H1 (cell line): ENCODE measurements at regions not wholly inside any gene's neighbourhood (a gene's known extent, or its start where the extent isn't known, plus 50 kb on each side); places are given as distances from the start of the nearest gene placed in this dataset.

Experiments used
- FOSL1 ChIP-seq: IDR thresholded peaks from 2 replicates; pipeline ENCODE4 v1.6.1; 2011; ENCODE audit warnings: mild to moderate bottlenecking, low read depth, low read length, moderate library complexity; ENCODE audit not compliant: insufficient read depth
- NRF1 ChIP-seq: IDR thresholded peaks from 2 replicates; pipeline ENCODE4 v1.6.1; 2011; ENCODE audit warnings: mild to moderate bottlenecking, low read depth, low read length, improper control_type of control experiment
- SP2 ChIP-seq: IDR thresholded peaks from 2 replicates; pipeline ENCODE4 v1.6.1; 2012; ENCODE audit warnings: mild to moderate bottlenecking, low read length, inconsistent platforms
- SRF ChIP-seq: IDR thresholded peaks from 2 replicates; pipeline ENCODE4 v1.6.1; 2011; ENCODE audit warnings: mild to moderate bottlenecking, low read depth, low read length, moderate library complexity
- ZNF274 ChIP-seq: IDR thresholded peaks from 2 replicates; pipeline ENCODE4 v1.7.0; 2012; ENCODE audit warnings: low read length, borderline replicate concordance; ENCODE audit errors: extremely low read depth
- TF ChIP-seq, protein P1 (sequence below): IDR thresholded peaks from 2 replicates; pipeline ENCODE4 v1.6.1; 2012; ENCODE audit warnings: low read length, inconsistent platforms

DNA sequence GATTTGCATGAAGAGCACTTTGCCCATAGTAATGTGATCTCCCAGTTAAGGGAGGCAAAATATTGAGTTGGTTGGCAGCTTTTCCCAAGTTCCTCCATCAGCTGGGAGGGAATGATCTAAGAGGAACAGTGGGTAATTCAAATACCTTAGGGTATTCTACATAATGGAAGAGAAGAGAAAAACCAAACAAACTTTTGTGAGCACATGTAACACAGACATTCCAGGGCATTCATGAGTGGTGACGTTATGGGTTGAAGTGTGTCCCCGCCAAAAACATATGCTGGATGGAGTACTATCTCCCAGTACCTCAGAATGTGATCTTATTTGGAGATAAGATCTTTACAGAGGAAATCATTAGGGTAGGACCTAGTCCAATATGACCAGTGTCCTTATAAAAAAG lies 220.1 kb downstream of the FOXO1 start (continued):
- TF ChIP-seq, protein P1, sequence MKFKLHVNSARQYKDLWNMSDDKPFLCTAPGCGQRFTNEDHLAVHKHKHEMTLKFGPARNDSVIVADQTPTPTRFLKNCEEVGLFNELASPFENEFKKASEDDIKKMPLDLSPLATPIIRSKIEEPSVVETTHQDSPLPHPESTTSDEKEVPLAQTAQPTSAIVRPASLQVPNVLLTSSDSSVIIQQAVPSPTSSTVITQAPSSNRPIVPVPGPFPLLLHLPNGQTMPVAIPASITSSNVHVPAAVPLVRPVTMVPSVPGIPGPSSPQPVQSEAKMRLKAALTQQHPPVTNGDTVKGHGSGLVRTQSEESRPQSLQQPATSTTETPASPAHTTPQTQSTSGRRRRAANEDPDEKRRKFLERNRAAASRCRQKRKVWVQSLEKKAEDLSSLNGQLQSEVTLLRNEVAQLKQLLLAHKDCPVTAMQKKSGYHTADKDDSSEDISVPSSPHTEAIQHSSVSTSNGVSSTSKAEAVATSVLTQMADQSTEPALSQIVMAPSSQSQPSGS: no peak
- TF ChIP-seq ZNF274 (no peak), FOSL1 (no peak), SRF (no peak), SP2 (no peak), NRF1 (no peak)
